GM21447 (cell line): ENCODE measurements at regions not wholly inside any gene's neighbourhood (a gene's known extent, or its start where the extent isn't known, plus 50 kb on each side); places are given as distances from the start of the nearest gene placed in this dataset.

Source experiments
- ATAC-seq: cut with Tn5 transposase; IDR thresholded peaks from one replicate; pipeline ENCODE4 v1.9.1; 2021; ENCODE audit not compliant: unreplicated experiment

- no peak for ATAC-seq
Measured at GRCh38 chr2:145050134-145050533, 530.2 kb upstream of the ZEB2 start.

- no peak for ATAC-seq
Measured at GRCh38 chr2:145049475-145049874, 529.6 kb upstream of the ZEB2 start.

- no peak for ATAC-seq
Measured at GRCh38 chr2:145047554-145047953, 527.6 kb upstream of the ZEB2 start.

- no peak for ATAC-seq
Measured at GRCh38 chr2:145044491-145044890, 524.6 kb upstream of the ZEB2 start.

GRCh38 chr2:145043399-145043834 lies 523.5 kb upstream of the ZEB2 start:
- ATAC-seq = no peak

- ATAC-seq = no peak
Measured at GRCh38 chr2:145041706-145042105, 521.8 kb upstream of the ZEB2 start.

GRCh38 chr2:145040433-145040832 lies 520.5 kb upstream of the ZEB2 start:
- no peak for ATAC-seq

- no peak for ATAC-seq
Measured at GRCh38 chr2:145038041-145038525, 518.2 kb upstream of the ZEB2 start.

GRCh38 chr2:145036421-145037011 lies 516.6 kb upstream of the ZEB2 start:
- ATAC-seq = no peak

GRCh38 chr2:145034511-145034910 lies 514.6 kb upstream of the ZEB2 start:
- no peak for ATAC-seq

GRCh38 chr2:145033438-145033837 lies 513.5 kb upstream of the ZEB2 start:
- no peak for ATAC-seq

- ATAC-seq = no peak
Measured at GRCh38 chr2:145032791-145033190, 512.9 kb upstream of the ZEB2 start.

GRCh38 chr2:145029873-145030272 lies 510.0 kb upstream of the ZEB2 start:
- no peak for ATAC-seq

GRCh38 chr2:145029081-145029480 lies 509.2 kb upstream of the ZEB2 start:
- no peak for ATAC-seq

- no peak for ATAC-seq
Measured at GRCh38 chr2:145028101-145028920, 508.4 kb upstream of the ZEB2 start.

- no peak for ATAC-seq
Measured at GRCh38 chr2:145026456-145027455, 506.8 kb upstream of the ZEB2 start.

- no peak for ATAC-seq
Measured at GRCh38 chr2:145025382-145025781, 505.5 kb upstream of the ZEB2 start.

- no peak for ATAC-seq
Measured at GRCh38 chr2:145023334-145023934, 503.5 kb upstream of the ZEB2 start.

- no peak for ATAC-seq
Measured at GRCh38 chr2:145022666-145023333, 502.9 kb upstream of the ZEB2 start.

GRCh38 chr2:145021962-145022665 lies 502.2 kb upstream of the ZEB2 start:
- ATAC-seq = no peak
